GM23248 (cell line): ENCODE measurements at regions not wholly inside any gene's neighbourhood (a gene's known extent, or its start where the extent isn't known, plus 50 kb on each side); places are given as distances from the start of the nearest gene placed in this dataset.

Experiments used
- DNase-seq: peaks from one replicate; pipeline ENCODE4 v3.0.0-alpha.2; 2015
- H2AFZ ChIP-seq: fragments of 200-600 bp; sonication (generic); 2 replicates; pipeline ENCODE4 v1.6.1; 2016; ENCODE audit warnings: antibody characterized with exemption
- H3F3A ChIP-seq: fragments of 200-600 bp; sonication (generic); 2 replicates; pipeline ENCODE4 v1.6.1; 2016; ENCODE audit warnings: mild to moderate bottlenecking, antibody characterized with exemption, mixed run types; ENCODE audit not compliant: insufficient read depth
- H3K27ac ChIP-seq: fragments of 200-600 bp; sonication (generic); 2 replicates; pipeline ENCODE4 v1.5.1; 2016; ENCODE audit warnings: mild to moderate bottlenecking
- H3K27me3 ChIP-seq: fragments of 200-600 bp; sonication (generic); replicated peaks from 2 replicates; pipeline ENCODE4 v1.6.1; 2016; ENCODE audit warnings: mild to moderate bottlenecking; ENCODE audit not compliant: insufficient read depth
- H3K36me3 ChIP-seq: fragments of 200-600 bp; sonication (generic); 2 replicates; pipeline ENCODE4 v1.6.1; 2016; ENCODE audit warnings: low read depth, mild to moderate bottlenecking
- H3K4me1 ChIP-seq: fragments of 200-600 bp; sonication (generic); 2 replicates; pipeline ENCODE4 v1.6.1; 2016; ENCODE audit warnings: mild to moderate bottlenecking; ENCODE audit not compliant: insufficient read depth
- H3K4me2 ChIP-seq: fragments of 200-600 bp; sonication (generic); one replicate; pipeline ENCODE4 v1.6.1; 2016; ENCODE audit warnings: mild to moderate bottlenecking; ENCODE audit not compliant: unreplicated experiment
- H3K4me3 ChIP-seq: fragments of 200-600 bp; sonication (generic); 2 replicates; pipeline ENCODE4 v1.5.1; 2016; ENCODE audit warnings: mild to moderate bottlenecking
- H3K79me2 ChIP-seq: fragments of 200-600 bp; sonication (generic); 2 replicates; pipeline ENCODE4 v1.6.1; 2016; ENCODE audit warnings: mild to moderate bottlenecking; ENCODE audit not compliant: insufficient read depth
- H3K9ac ChIP-seq: fragments of 200-600 bp; sonication (generic); 2 replicates; pipeline ENCODE4 v1.6.1; 2016; ENCODE audit warnings: mild to moderate bottlenecking
- H3K9me2 ChIP-seq: fragments of 200-600 bp; sonication (generic); 2 replicates; pipeline ENCODE4 v1.6.1; 2016; ENCODE audit warnings: mixed run types, mild to moderate bottlenecking, moderate library complexity; ENCODE audit not compliant: insufficient read depth
- H3K9me3 ChIP-seq: fragments of 200-600 bp; sonication (generic); one replicate; pipeline ENCODE4 v1.6.1; 2017; ENCODE audit warnings: low read depth
- H4K20me1 ChIP-seq: fragments of 200-600 bp; sonication (generic); 2 replicates; pipeline ENCODE4 v1.6.0; 2016; ENCODE audit not compliant: insufficient read depth
- EZH2 ChIP-seq: fragments of 200-600 bp; sonication (generic); IDR thresholded peaks from 2 replicates; pipeline ENCODE4 v1.6.1; 2018; ENCODE audit warnings: antibody characterized with exemption, mild to moderate bottlenecking; ENCODE audit not compliant: insufficient read depth, poor library complexity, severe bottlenecking
- EZH2phosphoT487 ChIP-seq: fragments of 200-600 bp; sonication (generic); IDR thresholded peaks from 2 replicates; pipeline ENCODE4 v1.6.1; 2018; ENCODE audit warnings: antibody characterized with exemption, moderate library complexity, mild to moderate bottlenecking, low read depth; ENCODE audit not compliant: insufficient read depth
- WGBS, 2 experiments: methylation state at CpG; one replicate each; pipeline ENCODE4 v1.1.6; 2015 to 2017; ENCODE audit warnings: low lambda C conversion rate in 2 of 2, low coverage in 1 of 2; ENCODE audit errors: missing lambda C conversion rate in 2 of 2; 5-methylcytosine and 5-hydroxymethylcytosine counted together
- in situ Hi-C: fragments of 300-500 bp; cut with MboI; formaldehyde crosslinking; loops from 2 replicates; pipeline ENCODE4 v1.15.0; 2020

- Histone ChIP-seq H3K9ac (no peak overlapping the region), H2AFZ (no peak overlapping the region), H3K4me2 (no peak overlapping the region), H3K36me3 (no peaks in the 10 kb centered on the region), H3K9me2 (no peaks in the 10 kb centered on the region), H3K27me3 (no peaks in the 10 kb centered on the region), H4K20me1 (no peaks in the 10 kb centered on the region), H3F3A (no peaks in the 10 kb centered on the region), H3K79me2 (no peaks in the 10 kb centered on the region), H3K4me1 (no peaks in the 10 kb centered on the region), H3K9me3 (no peaks in the 10 kb centered on the region), H3K4me3 (no peak overlapping the region), H3K27ac (no peak overlapping the region)
- no peak for DNase-seq
- no peak for TF ChIP-seq EZH2phosphoT487
- TF ChIP-seq EZH2 = no peak
- in situ Hi-C loops = no loop called here
Observed at GRCh38 chr13:22861958-22862466, 318.8 kb upstream of the SGCG start.

DNA sequence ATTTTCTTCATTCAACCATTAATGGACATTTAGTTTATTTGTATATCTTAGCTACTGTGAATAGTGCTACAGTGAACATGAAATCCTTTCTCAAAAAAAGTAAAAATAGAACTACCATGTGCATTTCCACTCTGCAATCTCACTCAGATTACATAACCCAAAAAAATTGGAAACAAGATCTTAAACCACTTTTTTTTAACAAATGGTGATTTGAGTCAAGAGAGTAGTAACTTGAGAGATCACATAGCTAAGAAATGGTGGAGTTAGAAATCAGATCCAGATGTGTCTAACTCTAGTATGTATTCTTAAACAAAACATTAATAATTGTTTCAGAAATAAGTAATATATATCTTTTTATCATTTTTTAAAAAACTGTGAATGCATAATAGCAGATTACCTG is 318.3 kb upstream of the SGCG start:
- Histone ChIP-seq H3K36me3 (no peaks in the 10 kb centered on the region), H3K4me1 (no peaks in the 10 kb centered on the region), H3K4me3 (no peak overlapping the region), H3K9ac (no peak overlapping the region), H2AFZ (no peak overlapping the region), H3K27me3 (no peaks in the 10 kb centered on the region), H3F3A (no peaks in the 10 kb centered on the region), H3K79me2 (no peaks in the 10 kb centered on the region), H3K9me3 (no peaks in the 10 kb centered on the region), H4K20me1 (no peaks in the 10 kb centered on the region), H3K4me2 (no peak overlapping the region), H3K27ac (no peak overlapping the region), H3K9me2 (no peaks in the 10 kb centered on the region)
- in situ Hi-C loops = no loop called here
- TF ChIP-seq EZH2phosphoT487 = no peak
- no peak for TF ChIP-seq EZH2
- no peak for DNase-seq

GRCh38 chr13:22866221-22866620 is 314.6 kb upstream of the SGCG start:
- in situ Hi-C loops = no loop called here
- H3K4me3 ChIP-seq = no peak overlapping the region
- H3K79me2 ChIP-seq = no peaks in the 10 kb centered on the region
- no peaks in the 10 kb centered on the region for H3K4me1 ChIP-seq
- H3K9me2 ChIP-seq = no peaks in the 10 kb centered on the region
- no peaks in the 10 kb centered on the region for H3K36me3 ChIP-seq
- H3K27ac ChIP-seq = no peak overlapping the region
- no peak overlapping the region for H2AFZ ChIP-seq
- H3K27me3 ChIP-seq = no peaks in the 10 kb centered on the region
- TF ChIP-seq EZH2 (no peak), EZH2phosphoT487 (no peak)
- H3K9me3 ChIP-seq = no peaks in the 10 kb centered on the region
- H3F3A ChIP-seq = no peaks in the 10 kb centered on the region
- no peaks in the 10 kb centered on the region for H4K20me1 ChIP-seq
- no peak overlapping the region for H3K9ac ChIP-seq
- 76 to 91% methylated on average over 8 to 9 of the region's 9 CpGs for WGBS, 2 experiments
- no peak overlapping the region for H3K4me2 ChIP-seq
- DNase-seq = no peak

GRCh38 chr13:22871231-22871630 is 309.5 kb upstream of the SGCG start:
- H3F3A ChIP-seq = no peaks in the 10 kb centered on the region
- in situ Hi-C loops = no loop called here
- H3K4me1 ChIP-seq = no peaks in the 10 kb centered on the region
- no peaks in the 10 kb centered on the region for H3K27me3 ChIP-seq
- H3K4me2 ChIP-seq = no peak overlapping the region
- H3K79me2 ChIP-seq = no peaks in the 10 kb centered on the region
- H3K9me2 ChIP-seq = no peaks in the 10 kb centered on the region
- H3K9ac ChIP-seq = no peak overlapping the region
- 15 to 30% methylated on average over 2 of the region's 2 CpGs for WGBS, 2 experiments
- no peaks in the 10 kb centered on the region for H3K36me3 ChIP-seq
- H4K20me1 ChIP-seq = no peaks in the 10 kb centered on the region
- no peak for DNase-seq
- H2AFZ ChIP-seq = no peak overlapping the region
- TF ChIP-seq EZH2 = no peak
- no peak for TF ChIP-seq EZH2phosphoT487
- no peak overlapping the region for H3K4me3 ChIP-seq
- no peak overlapping the region for H3K27ac ChIP-seq
- H3K9me3 ChIP-seq = no peaks in the 10 kb centered on the region

DNA sequence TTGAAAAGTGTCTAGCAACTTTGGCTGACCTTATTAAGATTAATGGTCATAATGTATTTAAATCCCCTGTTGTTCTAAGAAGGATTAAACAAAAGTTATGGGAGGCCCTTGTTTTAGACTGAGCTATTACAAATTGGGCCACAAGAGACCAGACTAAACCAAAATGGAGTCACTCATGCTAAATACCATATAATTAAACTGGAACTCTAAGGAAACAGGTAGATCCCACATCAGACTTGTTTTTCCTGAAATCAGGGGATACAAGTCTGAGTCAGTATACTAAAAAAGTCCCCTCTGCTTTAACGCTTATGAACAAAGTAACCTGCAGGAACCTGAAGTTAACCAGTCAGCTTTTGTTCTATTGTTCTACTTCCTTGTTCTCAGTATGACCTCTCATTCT is 305.9 kb upstream of the SGCG start:
- Histone ChIP-seq H3K9me3 (no peaks in the 10 kb centered on the region), H3K27ac (no peak overlapping the region), H4K20me1 (no peaks in the 10 kb centered on the region), H3K36me3 (no peaks in the 10 kb centered on the region), H3K9me2 (no peaks in the 10 kb centered on the region), H3K79me2 (no peaks in the 10 kb centered on the region), H3K9ac (no peak overlapping the region), H3F3A (no peaks in the 10 kb centered on the region), H2AFZ (no peak overlapping the region), H3K4me1 (no peaks in the 10 kb centered on the region), H3K4me3 (no peak overlapping the region), H3K4me2 (no peak overlapping the region), H3K27me3 (no peaks in the 10 kb centered on the region)
- in situ Hi-C loops = no loop called here
- TF ChIP-seq EZH2 (no peak), EZH2phosphoT487 (no peak)
- DNase-seq = no peak
- WGBS, 2 experiments = 80 to 82% methylated on average over 1 of the region's 1 CpG
